Neural progenitor cell (in vitro differentiated cells): ENCODE measurements at regions not wholly inside any gene's neighbourhood (a gene's known extent, or its start where the extent isn't known, plus 50 kb on each side); places are given as distances from the start of the nearest gene placed in this dataset.

Experiments used
- CTCF ChIP-seq: fragments of 200-600 bp; sonication (generic); IDR thresholded peaks from 2 replicates; pipeline ENCODE4 v1.5.1; 2017; ENCODE audit warnings: antibody characterized with exemption, mild to moderate bottlenecking
- EZH2 ChIP-seq: fragments of 200-600 bp; sonication (generic); IDR thresholded peaks from 2 replicates; pipeline ENCODE4 v1.6.1; 2017; ENCODE audit warnings: antibody characterized with exemption, mild to moderate bottlenecking, moderate library complexity

- TF ChIP-seq CTCF (no peak), EZH2 (no peak)
These were observed 253.9 kb upstream of the THRB start for GRCh38 chr3:24748520-24748919.
